ENCODE measurements at regions not wholly inside any gene's neighbourhood (a gene's known extent, or its start where the extent isn't known, plus 50 kb on each side); places are given as distances from the start of the nearest gene placed in this dataset.

DNA sequence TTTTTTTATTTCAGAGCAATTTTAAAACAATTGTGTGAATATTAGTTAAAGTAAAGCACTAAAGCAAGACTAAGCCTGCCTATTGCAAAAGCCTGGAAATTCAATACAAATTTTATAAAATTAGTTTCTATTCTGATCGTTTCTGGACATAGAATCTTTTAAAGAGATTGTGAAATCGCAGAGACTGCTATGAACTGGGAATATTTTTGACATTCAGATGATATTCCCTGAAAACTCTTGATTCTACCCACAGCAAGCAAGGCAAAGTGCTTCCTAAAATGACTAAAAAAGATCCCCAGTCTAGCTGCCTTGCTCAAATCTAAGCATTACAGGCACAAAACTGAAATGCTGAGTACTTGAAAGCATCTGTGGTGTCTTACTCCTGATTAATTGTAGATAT lies 187.6 kb upstream of the CEP162 start:
- H3K4me1 Mint-ChIP-seq (ENCODE audit: low read depth) = no peaks in the 10 kb centered on the region
- no peaks in the 10 kb centered on the region for H3K9me3 Mint-ChIP-seq (ENCODE audit: low read depth)
- no peak overlapping the region for H3K4me3 Mint-ChIP-seq
- no peak overlapping the region for H3K27ac Mint-ChIP-seq
- H3K36me3 Mint-ChIP-seq = no peaks in the 10 kb centered on the region
- peaks cover 7% of the 10 kb centered on the region for H3K27me3 Mint-ChIP-seq

DNA sequence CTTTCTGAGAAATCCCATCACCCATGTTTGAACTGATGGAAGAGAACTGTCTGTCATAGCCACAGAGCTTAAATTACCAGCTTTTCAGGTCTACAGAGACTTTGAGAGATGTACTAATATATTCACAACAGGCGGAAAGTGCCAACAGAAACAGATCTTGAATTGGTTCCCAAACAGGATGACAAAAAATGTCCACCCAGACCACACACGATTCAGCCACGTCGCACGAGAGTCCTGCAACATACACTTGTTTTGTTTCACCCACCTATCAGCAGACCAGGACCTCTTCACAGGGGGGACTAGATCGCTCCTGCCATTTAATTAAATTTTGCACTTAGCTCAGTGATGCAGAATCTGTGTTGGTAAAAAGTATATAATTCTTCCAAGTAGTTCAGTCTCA lies 187.1 kb upstream of the CEP162 start:
- Mint-ChIP-seq H3K27me3 (peaks cover 4% of the 10 kb centered on the region), H3K27ac (no peak overlapping the region), H3K4me1 (ENCODE audit: low read depth) (no peaks in the 10 kb centered on the region), H3K9me3 (ENCODE audit: low read depth) (no peaks in the 10 kb centered on the region), H3K36me3 (no peaks in the 10 kb centered on the region), H3K4me3 (no peak overlapping the region)

DNA sequence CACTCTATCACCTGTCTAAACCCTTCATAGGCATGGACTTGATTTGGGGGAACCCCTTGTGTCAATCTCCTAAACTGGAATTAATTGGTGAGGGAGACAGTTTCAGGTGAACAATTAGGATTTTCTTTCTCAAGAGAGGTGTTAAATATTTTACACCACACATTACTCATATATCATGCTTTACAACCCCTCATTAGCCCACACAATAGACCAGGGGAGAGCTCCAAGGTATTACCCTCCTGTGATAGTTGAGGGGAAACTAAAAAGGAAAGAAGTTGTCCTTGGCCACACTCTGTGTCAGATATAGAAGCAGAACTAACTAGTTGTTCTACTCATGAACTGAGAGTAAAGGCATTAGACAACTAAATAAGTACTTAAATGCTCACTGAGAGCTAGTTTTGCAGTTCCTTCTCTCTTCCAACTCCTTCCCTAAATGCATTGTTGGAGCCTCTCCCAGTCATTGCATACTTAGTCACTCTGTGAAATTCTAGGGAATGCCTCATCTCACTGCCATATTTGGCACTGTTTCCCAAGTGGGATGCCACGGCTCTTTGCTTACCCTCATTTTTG lies 183.7 kb upstream of the CEP162 start:
- no peak overlapping the region for H3K4me3 Mint-ChIP-seq
- H3K9me3 Mint-ChIP-seq (ENCODE audit: low read depth) = no peaks in the 10 kb centered on the region
- H3K27me3 Mint-ChIP-seq = peaks cover 4% of the 10 kb centered on the region
- H3K4me1 Mint-ChIP-seq (ENCODE audit: low read depth) = no peaks in the 10 kb centered on the region
- H3K27ac Mint-ChIP-seq = no peak overlapping the region
- no peaks in the 10 kb centered on the region for H3K36me3 Mint-ChIP-seq

DNA sequence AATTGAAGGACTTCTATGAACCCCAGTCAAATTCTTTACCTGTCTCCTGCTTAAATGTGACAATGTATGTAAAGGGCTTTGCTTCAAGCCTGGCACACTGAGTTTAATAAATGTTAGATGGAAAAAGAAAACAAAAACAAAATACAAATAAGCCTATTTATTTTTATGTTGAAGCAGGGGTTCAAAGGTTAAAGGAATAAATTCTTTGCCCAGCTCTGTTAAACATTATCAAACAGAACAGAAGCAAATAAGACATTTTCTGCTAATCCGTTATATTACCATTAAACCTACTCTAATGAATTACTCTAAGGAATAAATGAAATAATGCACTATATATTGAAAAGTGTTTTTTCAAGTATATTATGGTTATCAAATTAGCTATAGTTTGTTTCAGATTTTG lies 182.5 kb upstream of the CEP162 start:
- Mint-ChIP-seq H3K27me3 (peaks cover 1% of the 10 kb centered on the region), H3K9me3 (ENCODE audit: low read depth) (no peaks in the 10 kb centered on the region), H3K36me3 (no peaks in the 10 kb centered on the region), H3K27ac (no peak overlapping the region), H3K4me1 (ENCODE audit: low read depth) (no peaks in the 10 kb centered on the region), H3K4me3 (no peak overlapping the region)

DNA sequence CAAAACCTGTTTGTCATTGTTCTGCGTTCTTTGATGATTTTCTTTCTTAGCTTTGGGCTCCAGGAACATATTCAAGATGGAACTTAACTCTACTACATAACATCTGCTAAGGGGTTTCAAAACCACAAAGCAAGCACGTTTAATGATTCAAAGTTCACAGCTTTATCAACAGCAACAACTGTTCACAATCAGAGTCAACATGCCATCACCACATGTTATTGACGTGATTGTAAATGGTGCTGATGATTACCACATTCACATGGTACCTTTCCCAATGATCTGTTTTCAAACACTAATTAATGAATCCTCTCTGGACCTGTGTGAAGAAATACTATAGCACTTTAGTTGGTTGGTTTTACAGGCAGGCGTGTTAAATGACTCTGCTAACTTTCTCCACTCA lies 180.6 kb upstream of the CEP162 start:
- Mint-ChIP-seq H3K27me3 (no peaks in the 10 kb centered on the region), H3K4me3 (no peak overlapping the region), H3K4me1 (ENCODE audit: low read depth) (no peaks in the 10 kb centered on the region), H3K9me3 (ENCODE audit: low read depth) (no peaks in the 10 kb centered on the region), H3K27ac (no peak overlapping the region), H3K36me3 (no peaks in the 10 kb centered on the region)

DNA sequence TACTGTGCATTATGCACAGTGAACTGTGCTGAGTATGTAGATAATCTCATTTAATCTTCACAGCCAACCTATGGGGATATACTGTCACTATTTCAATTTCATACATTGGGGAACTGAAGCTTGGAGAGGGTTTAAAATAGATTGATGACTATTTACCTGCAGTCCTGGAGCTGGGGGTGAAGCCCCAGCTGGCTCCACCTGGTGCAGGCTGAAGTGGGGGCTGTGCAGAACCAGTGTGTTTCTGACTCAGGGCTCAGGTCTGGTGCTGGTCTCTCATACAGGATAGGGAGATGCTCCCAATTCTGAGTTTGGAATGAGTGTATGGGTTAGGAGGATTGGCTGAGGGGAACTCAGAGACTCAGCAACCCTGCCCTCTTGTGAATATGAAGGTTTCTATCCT lies 176.1 kb upstream of the CEP162 start:
- Mint-ChIP-seq H3K27ac (no peak overlapping the region), H3K4me1 (ENCODE audit: low read depth) (no peaks in the 10 kb centered on the region), H3K9me3 (ENCODE audit: low read depth) (no peaks in the 10 kb centered on the region), H3K4me3 (no peak overlapping the region), H3K27me3 (no peaks in the 10 kb centered on the region), H3K36me3 (no peaks in the 10 kb centered on the region)

DNA sequence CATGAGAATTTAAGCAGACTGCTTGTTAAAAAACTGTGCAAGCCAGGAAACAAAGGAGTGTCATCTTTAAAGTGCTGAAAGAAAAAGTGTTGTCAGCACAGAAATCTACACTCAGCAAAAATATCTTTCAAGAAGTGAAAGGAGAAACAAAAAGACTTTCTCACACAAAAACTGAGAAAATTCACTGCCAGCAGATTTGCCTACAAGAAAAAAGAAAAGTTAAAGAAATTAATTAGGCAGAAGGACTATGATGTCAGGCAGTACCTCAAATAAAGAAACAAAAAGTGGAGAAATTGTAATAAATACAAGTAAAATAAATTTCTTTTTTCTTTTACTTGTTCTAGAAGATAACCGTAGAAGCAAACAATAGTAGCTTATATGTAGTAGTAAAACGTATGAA lies 171.6 kb upstream of the CEP162 start:
- no peaks in the 10 kb centered on the region for H3K36me3 Mint-ChIP-seq
- H3K4me1 Mint-ChIP-seq (ENCODE audit: low read depth) = no peaks in the 10 kb centered on the region
- no peaks in the 10 kb centered on the region for H3K27me3 Mint-ChIP-seq
- no peaks in the 10 kb centered on the region for H3K9me3 Mint-ChIP-seq (ENCODE audit: low read depth)
- no peak overlapping the region for H3K4me3 Mint-ChIP-seq
- H3K27ac Mint-ChIP-seq = no peak overlapping the region

DNA sequence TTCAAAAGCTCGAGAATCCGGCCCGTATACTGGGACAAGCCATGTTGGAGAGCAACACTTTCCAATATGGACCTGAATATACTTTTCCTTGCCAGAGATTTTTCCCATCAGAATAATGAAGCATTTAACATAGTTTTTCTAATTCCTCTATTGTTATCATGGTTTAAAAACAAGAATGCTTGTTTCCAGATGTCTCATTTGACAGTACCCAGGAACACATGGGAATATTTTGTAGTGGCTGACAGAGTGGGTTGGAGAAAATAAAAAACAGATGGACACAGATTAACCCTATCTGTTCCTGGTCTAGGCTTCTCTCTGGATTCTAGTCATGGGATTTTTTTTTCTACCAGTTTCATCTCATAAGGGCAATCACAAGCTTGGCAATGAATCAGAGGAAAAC lies 164.8 kb upstream of the CEP162 start:
- no peaks in the 10 kb centered on the region for H3K36me3 Mint-ChIP-seq
- no peaks in the 10 kb centered on the region for H3K27me3 Mint-ChIP-seq
- no peak overlapping the region for H3K27ac Mint-ChIP-seq
- no peaks in the 10 kb centered on the region for H3K4me1 Mint-ChIP-seq (ENCODE audit: low read depth)
- H3K4me3 Mint-ChIP-seq = no peak overlapping the region
- peaks cover 13% of the 10 kb centered on the region for H3K9me3 Mint-ChIP-seq (ENCODE audit: low read depth)

DNA sequence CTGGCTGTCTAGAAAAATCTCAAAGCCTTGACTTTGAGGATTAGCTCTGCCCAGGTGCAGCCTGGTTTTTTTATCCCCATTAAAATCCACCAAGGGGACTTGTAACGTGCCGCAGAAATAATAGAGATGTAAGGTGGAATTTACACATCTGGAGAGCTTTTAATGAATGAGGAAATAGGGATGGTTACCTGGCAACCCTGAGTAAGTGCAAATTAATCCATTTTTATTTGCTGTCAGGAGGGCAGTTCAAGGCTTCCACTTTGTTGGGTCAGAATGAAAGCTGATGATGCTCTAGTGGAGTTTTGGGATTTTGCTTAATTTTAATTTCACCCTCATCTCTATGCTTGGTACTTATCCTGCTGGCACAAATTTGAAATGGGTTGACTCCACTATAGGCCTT lies 163.4 kb upstream of the CEP162 start:
- H3K27me3 Mint-ChIP-seq = no peaks in the 10 kb centered on the region
- no peak overlapping the region for H3K4me3 Mint-ChIP-seq
- no peaks in the 10 kb centered on the region for H3K36me3 Mint-ChIP-seq
- H3K9me3 Mint-ChIP-seq (ENCODE audit: low read depth) = peaks cover 14% of the 10 kb centered on the region
- H3K4me1 Mint-ChIP-seq (ENCODE audit: low read depth) = no peaks in the 10 kb centered on the region
- no peak overlapping the region for H3K27ac Mint-ChIP-seq

DNA sequence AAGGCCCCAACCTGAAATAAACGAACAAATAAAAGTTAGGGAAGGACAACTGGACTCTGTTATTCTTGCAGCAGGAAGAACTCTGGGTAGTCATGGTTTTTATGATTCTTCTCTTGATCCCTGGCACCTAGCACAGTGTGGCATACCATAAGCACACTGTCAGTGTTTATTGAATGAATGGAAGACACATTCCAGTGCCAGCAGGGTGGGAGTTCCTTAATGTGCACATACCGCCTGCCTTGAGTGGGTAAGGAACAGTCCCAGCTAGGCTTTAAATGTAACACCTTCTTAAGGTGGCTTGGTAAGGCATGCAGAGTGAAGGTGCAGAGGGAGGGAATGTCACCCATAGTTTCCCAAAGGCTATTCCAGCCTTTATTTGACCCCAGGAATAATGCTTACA lies 162.9 kb upstream of the CEP162 start:
- Mint-ChIP-seq H3K4me1 (ENCODE audit: low read depth) (no peaks in the 10 kb centered on the region), H3K27ac (no peak overlapping the region), H3K9me3 (ENCODE audit: low read depth) (peaks cover 14% of the 10 kb centered on the region), H3K36me3 (no peaks in the 10 kb centered on the region), H3K27me3 (no peaks in the 10 kb centered on the region), H3K4me3 (no peak overlapping the region)

DNA sequence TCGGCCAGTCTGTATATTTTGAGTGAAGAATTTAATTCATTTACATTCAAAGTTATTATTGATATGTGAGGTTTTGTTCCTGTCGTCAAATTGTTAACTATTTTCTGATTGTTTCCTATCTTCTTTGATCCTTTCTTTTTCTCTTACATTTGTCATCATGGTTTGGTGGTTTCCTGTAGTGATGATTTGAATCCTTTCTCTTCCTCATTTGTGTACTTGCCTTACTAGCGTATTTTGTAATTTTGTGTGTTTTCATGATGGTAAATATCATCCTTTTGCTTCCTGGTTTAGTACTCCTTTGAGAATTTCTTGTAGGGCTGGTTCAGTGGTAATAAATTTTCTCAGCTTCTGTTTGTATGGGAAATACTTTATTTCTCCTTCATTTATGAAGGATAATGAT lies 151.7 kb upstream of the CEP162 start:
- Mint-ChIP-seq H3K36me3 (peaks cover 2% of the 10 kb centered on the region), H3K4me3 (no peak overlapping the region), H3K4me1 (ENCODE audit: low read depth) (no peaks in the 10 kb centered on the region), H3K27me3 (no peaks in the 10 kb centered on the region), H3K27ac (no peak overlapping the region), H3K9me3 (ENCODE audit: low read depth) (peaks cover 25% of the 10 kb centered on the region)

DNA sequence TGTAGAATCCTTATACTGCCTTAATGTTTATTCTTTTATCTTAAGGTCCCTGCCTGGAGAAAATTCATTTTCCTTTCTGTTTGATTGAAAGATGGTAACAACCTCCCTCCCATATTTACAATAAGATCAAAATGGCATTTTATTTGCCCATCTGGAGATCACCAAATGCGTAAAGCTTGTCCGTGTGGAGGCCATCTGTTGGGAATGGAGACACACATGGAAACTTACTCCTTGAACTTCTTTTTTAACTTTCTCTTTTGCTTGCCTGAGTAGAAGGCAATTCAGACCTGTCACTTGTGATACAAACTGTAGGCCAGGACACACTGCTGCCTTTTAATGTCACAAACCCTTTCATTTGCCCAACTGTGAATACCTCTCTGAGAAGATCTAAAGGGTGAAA lies 144.8 kb upstream of the CEP162 start:
- H3K27ac Mint-ChIP-seq = no peak overlapping the region
- H3K9me3 Mint-ChIP-seq (ENCODE audit: low read depth) = peaks cover 12% of the 10 kb centered on the region
- H3K36me3 Mint-ChIP-seq = no peaks in the 10 kb centered on the region
- no peaks in the 10 kb centered on the region for H3K4me1 Mint-ChIP-seq (ENCODE audit: low read depth)
- H3K27me3 Mint-ChIP-seq = peaks cover 4% of the 10 kb centered on the region
- no peak overlapping the region for H3K4me3 Mint-ChIP-seq

DNA sequence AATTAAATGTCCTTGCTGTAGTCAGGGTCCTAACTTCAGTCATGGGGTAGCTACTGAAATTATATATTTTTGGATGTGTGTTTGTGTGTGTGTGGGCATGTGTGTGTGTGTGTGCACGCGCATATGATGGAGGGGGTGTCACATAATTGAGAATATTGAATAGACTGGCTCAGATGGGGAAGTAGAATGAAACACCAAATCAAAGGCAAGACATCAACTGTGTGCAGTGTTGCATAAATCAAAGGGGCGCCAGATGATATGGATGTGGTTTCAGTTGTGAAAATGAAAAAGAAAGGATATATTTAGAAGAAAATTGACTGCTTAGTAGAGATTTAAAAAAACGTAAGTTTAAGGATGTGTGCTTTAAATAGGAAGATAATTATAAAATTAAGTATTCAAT lies 144.2 kb upstream of the CEP162 start:
- Mint-ChIP-seq H3K36me3 (no peaks in the 10 kb centered on the region), H3K27me3 (peaks cover 4% of the 10 kb centered on the region), H3K27ac (no peak overlapping the region), H3K9me3 (ENCODE audit: low read depth) (peaks cover 12% of the 10 kb centered on the region), H3K4me3 (no peak overlapping the region), H3K4me1 (ENCODE audit: low read depth) (no peaks in the 10 kb centered on the region)

DNA sequence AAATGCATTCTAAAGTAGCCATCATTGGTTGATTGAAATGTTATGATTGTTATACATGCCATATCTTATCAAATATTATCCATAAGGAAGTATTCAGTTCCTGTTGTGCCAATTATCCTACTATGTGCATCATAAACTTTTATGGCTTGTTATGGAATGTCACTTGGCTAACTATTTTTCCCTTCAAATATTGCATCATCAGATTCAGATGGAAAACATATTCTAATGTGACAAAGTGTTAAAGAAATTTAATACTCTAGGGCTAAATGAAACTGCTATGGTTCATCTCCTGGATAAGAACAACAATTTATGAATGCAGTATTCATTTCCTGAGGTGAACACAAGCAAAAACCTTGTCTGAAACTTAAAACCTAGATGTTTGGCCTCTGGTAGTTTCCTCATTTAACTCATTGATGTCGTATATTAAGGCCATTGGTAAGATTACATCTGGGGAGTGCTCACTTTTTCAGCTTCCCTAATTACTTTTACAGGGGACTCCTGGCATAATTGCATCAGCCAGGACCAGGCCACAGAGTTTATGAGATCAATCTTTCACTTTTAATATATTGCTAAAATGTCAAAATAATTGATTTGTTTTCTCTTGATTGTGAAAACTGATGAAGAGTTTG lies 134.9 kb upstream of the CEP162 start:
- no peaks in the 10 kb centered on the region for H3K4me1 Mint-ChIP-seq (ENCODE audit: low read depth)
- no peak overlapping the region for H3K27ac Mint-ChIP-seq
- no peaks in the 10 kb centered on the region for H3K36me3 Mint-ChIP-seq
- H3K4me3 Mint-ChIP-seq = no peak overlapping the region
- no peaks in the 10 kb centered on the region for H3K9me3 Mint-ChIP-seq (ENCODE audit: low read depth)
- no peaks in the 10 kb centered on the region for H3K27me3 Mint-ChIP-seq

DNA sequence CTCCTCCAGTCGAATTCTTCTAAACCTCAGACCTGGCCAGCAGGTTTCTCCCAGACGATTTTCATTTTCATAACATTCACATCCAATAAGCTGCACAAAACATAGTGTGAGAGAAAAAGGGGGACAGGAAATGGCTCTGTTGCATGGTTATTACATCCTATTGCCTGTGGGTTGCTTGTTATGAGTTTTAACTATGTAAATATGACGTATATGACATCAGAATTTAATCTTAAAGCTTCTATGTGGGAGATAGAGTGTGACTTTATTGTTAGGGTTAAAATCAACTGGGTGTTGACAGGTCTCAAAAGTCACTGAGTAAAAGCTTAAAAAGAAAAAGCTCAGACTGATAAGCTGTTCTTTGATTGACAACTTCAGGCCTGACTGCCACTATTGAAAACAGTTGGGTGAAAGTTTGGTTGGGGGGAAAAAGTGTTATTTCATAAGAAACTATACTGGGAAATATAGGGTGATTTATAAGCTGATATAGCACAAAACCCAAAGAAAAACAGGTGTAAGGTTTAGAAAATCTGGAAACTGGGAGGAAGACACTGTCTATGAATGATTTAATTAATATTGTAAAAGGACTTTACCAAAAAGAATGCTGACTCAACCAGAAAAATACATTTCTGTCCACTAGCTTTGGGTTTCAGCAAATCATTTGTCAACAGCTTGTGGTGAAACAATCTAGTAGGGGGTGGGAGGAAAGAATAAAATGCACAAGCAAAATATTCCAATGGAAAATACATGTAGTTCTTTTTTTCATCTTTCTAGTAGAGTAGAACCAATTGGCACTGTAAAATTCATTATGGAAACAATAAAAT lies 134.1 kb upstream of the CEP162 start:
- Mint-ChIP-seq H3K36me3 (no peaks in the 10 kb centered on the region), H3K4me1 (ENCODE audit: low read depth) (no peaks in the 10 kb centered on the region), H3K27ac (no peak overlapping the region), H3K9me3 (ENCODE audit: low read depth) (no peaks in the 10 kb centered on the region), H3K27me3 (no peaks in the 10 kb centered on the region), H3K4me3 (no peak overlapping the region)

DNA sequence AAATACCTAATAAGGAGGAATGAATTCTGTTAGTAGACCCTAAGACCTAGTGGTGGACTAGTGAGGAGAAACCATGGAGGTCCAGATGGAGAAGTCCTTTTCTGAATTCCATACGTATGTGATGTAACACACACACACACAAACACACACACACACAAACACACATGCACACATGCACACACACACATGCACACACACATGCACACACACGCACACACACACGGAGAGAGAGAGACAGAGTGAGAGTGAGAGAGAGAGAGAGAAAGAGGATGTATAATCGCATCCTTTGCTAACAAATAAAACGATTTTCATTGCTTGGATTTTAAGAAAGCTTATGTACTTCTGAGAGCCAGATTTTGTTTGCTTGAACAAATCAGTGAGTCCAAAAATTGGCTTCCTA lies 132.6 kb upstream of the CEP162 start:
- Mint-ChIP-seq H3K9me3 (ENCODE audit: low read depth) (no peaks in the 10 kb centered on the region), H3K27me3 (no peaks in the 10 kb centered on the region), H3K4me1 (ENCODE audit: low read depth) (no peaks in the 10 kb centered on the region), H3K36me3 (no peaks in the 10 kb centered on the region), H3K4me3 (no peak overlapping the region), H3K27ac (no peak overlapping the region)
